NCI-H82 treated with DMSO at 0.1 percent for 48 hours (cell line): ENCODE measurements at regions not wholly inside any gene's neighbourhood (a gene's known extent, or its start where the extent isn't known, plus 50 kb on each side); places are given as distances from the start of the nearest gene placed in this dataset.
A peak's percentile ranks its signal among the peaks of the same experiment; 100 is the strongest.
"Not testable (repeated sequence)": the region's sequence is repeated elsewhere in the genome, so short reads cannot be mapped to it uniquely, and the experiment has no call there.

ENCODE experiments used
- DNase-seq: peaks from one replicate; lab custom pipeline; 2025; ENCODE audit not compliant: unreplicated experiment; lab: John Stamatoyannopoulos, UW

DNA sequence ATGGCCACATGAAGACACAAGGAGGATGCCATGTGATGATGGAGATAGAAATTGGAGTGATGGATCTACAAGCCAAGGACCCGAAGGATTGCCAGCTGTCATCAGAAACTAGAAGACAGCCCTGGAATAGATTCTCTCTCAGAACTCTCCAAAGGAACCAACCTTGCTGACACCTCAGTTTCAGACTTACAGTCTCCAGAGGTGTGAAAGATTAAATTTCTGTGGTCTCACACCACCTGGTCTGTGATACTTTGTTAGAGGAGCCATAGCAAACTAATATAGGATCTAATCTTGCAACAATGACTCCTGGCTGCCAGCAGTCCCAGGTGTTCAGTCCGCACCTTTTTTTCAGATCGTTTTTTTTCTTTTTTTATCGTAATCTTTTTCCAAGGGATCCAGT is 647.3 kb upstream of the GHITM start:
- DNase-seq = no peak

DNA sequence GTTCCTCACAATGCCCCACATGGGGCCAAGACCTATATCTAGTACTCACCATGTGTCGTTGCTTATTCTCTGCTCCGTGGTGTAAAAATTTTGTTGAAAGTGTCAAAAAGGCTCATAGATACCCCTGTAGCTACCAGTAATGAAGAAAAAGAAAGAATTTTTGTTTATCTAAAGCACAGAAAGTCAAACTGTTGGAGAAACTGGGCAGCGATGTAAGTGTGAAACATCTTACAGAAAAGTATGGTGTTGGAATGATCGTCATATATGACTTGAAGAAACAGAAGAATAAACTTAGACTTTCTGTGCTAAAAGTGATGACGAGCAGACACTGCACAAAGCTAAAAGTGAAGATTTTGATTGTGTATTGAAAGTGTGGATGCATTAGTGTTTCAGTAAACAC is 626.6 kb upstream of the GHITM start:
- no peak for DNase-seq

- DNase-seq = no peak
Measured at GRCh38 chr10:83515001-83515400, 624.3 kb upstream of the GHITM start.

DNA sequence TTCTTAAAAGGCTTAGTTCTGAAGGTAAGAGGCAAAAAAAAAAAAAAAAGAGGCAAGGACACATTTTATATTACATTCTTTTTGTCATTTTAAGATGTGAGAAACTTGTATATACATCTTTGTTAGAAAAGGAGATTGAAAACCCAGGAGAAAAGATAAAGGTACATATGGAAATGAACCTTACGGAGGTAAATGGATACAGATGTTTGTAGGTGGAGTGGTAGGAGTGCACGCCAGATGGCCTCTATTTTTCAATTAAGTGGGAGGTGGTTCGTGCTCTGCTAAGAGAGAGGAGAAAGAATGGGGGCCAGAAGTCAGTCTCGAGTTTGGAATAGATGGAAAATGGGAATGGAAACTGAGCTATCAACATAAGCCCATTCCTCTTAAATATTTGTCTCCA is 622.5 kb upstream of the GHITM start:
- DNase-seq = no peak

DNA sequence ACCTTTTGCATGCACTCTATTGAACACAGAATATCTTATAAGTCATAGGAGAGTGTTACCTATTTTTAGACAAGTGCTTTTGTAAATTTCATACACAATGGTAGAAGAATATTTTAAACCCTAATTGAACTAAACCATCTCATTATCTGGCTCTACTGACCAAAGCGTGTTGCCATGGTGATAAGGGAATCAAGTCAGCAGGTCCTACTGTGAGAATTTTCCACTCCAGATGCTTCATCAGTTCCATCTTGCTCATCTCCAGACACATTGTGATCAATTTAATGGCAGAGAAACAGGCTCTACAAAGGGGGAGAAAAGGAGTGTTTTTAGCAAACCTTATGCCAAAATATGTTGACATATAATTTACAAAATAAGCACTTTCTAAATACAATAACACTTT is 621.9 kb upstream of the GHITM start:
- DNase-seq = no peak

- DNase-seq = no peak
Measured at GRCh38 chr10:83518779-83519178, 620.5 kb upstream of the GHITM start.

- not testable (repeated sequence) for DNase-seq
Measured at GRCh38 chr10:83520386-83520785, 618.9 kb upstream of the GHITM start.

DNA sequence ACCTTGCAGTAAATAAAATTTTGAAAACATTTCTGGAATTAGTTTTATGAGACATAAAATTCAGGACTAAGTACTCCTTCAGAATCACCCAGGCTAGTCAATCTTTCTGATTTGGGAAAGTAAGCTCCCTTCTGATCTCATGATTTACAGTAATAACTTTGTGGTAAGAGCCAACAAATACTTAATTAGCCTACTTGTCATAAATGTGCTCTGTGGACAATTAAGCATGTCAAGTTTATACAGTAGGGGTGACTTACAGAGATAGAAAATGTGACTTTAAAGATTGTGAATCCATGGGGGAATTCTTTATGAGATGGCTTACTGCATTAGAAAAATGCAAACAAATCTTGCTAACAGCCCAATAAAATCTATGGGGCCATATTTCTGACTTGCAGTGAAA is 616.9 kb upstream of the GHITM start:
- no peak for DNase-seq

GRCh38 chr10:83522881-83523386 is 616.4 kb upstream of the GHITM start:
- no peak for DNase-seq

DNA sequence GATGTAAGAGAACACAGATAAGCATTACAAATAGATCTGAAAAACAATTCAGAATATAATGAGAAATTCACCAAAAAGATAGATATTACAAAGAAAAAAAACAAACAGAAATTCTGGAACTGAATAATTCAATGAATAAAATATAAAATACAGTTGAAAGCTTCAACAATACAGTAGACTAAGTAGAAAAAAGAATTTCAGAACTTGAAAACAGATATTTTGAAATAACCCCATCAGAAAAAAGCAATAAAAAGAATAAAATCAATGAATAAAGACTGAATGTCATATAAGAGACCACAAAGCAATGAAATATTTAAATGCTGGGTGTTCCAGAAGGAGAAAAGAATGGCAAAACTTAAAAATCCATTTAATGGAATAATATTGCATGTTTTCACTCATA is 611.4 kb upstream of the GHITM start:
- DNase-seq = no peak

DNA sequence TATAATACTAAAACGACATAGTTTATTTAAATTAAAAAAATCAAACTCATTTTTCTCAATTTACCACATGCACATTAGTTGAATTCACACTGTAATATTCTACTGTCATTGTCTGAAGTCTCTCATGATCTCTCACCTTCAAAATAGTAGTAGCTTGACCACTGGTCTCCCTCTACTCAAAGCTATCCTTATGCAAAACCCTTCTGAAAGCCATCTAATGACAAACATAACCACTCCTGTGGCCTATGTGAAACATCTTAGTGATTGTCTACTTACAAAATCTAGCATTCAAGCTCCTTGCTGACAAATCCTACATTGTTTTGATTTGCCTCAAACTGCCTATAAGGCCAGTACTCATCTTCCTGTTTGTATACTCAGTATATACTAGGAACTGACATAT is 606.0 kb upstream of the GHITM start:
- no peak for DNase-seq

- no peak for DNase-seq
Measured at GRCh38 chr10:83536426-83536825, 602.9 kb upstream of the GHITM start.

DNA sequence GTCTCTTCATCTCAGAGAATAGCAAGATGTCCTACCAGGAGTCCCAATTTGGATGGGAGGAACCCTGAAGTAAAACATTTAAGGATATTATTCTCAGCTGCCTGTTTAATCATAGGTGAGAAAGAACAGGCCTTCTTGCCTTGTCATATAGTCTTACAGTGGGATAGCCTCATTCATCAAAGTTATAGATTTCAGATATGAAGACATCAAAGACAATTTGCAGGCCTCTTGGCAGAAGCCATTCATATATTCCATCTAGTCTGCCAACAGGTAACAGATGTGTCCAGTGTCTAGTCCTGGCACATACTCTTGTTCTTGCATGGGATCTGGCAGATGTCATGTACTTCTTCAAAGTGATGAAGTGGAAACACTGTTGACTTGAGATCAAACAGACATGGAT is 601.3 kb upstream of the GHITM start:
- DNase-seq = no peak

DNA sequence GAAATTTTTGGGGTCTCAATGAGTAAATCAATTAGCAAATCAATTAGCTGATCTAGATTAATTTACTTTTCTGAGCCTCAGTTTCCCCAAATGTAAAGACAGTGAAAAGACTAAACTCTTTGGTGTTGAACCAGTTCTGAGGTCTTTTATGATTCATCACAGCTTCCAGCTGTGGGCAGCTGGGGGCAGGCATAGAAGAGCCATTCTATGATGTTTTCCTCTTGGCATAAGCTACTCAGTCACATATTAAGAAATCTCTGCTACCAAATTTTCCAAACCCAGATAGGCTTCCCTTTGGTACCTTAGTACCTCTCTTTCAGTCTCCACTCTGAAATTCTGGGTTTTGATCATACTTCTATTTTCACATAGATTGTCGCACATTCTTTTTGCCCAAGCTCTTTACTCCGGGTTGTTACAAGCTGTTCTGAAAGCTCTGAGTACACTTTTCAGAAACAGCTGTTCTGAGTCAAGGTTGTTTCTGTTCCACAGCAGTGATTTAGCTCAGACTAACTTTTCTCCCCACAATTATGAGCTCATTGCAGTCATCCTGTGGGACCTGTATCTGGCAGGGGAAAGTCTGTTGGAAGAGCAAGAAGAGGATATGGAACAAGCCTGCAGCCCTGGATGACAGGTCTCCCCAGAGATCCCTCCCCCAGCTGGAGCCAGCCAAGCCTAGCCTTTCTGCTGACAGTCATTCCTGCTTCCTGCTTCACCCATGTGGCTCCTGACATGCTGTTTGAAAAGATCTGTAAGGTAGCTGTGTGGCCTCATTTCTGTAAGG is 599.6 kb upstream of the GHITM start:
- no peak for DNase-seq

DNA sequence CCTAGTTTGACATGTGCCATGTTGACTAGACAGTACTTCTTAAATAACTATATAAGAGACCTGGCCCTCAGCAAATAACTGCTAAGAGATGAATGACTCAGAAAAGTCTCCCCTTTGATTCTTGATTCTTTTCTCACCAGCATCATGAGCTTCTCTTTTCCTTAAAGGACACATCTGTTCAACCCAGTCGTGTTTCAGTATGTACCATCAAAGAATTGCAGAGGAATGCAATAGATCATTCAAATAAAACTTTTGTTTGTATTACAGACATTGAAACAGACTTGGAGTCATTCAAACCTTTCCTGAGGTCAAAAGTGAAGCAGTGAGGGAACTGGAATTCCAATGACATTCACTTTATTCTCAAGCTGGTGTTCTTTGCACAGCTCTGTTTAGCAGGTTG is 598.3 kb upstream of the GHITM start:
- no peak for DNase-seq

DNA sequence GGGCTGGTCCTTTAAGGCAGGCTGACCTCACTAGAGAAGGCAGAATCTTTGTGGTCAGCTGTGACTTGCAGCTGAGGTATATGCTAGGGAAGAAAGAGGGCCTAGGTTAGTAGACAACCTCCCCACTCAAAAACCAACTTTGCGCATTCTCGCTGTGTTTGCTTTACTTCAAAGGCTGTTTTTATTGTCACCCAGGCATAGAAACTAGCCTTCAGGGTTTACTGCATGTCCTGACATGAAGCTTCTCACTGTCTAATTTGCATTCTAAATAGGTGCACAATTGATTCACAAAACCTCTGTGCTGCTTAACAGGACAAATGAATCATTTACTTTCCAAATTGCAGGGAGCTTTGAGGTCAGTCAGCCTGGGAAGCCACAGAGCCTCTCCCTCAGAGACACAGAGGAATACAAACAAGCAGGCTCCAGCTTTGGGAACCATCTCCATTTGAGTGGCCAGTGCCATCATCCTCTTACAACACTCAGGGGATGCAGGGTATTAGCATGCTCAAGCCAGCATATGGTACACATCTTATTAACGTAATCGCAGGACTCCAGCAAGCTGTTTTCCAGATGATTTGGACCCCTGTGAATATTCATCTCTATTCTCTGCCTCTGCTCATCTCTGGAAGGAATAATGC is 596.4 kb upstream of the GHITM start:
- peak; percentile 81 for DNase-seq

- DNase-seq = no peak
Measured at GRCh38 chr10:83543691-83544462, 595.4 kb upstream of the GHITM start.

DNA sequence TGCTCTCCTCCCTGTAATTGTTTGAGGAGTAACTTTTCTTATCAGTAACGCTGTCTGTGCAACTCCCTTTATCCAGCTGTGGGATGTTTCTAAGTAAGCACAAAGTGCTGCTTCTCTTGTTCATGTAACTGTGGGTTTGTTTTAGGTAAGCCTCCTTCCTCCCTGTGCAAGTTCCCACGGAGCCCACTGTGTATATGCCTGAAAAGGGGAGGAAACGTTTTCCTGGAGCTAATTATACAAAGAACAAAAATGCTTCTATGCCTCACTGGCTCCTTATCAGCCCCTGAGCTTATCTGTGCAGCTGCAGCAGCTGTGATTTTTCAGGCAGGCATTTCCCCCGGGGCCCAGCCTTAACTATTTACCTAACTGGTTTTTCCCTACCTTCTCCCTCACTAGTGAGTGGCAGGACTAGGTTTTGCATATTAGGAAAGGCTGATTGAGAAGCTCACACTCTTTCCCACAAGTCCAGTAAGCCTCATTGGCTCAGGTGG is 593.4 kb upstream of the GHITM start:
- no peak for DNase-seq

GRCh38 chr10:83551190-83551589 is 588.1 kb upstream of the GHITM start:
- not testable (repeated sequence) for DNase-seq

DNA sequence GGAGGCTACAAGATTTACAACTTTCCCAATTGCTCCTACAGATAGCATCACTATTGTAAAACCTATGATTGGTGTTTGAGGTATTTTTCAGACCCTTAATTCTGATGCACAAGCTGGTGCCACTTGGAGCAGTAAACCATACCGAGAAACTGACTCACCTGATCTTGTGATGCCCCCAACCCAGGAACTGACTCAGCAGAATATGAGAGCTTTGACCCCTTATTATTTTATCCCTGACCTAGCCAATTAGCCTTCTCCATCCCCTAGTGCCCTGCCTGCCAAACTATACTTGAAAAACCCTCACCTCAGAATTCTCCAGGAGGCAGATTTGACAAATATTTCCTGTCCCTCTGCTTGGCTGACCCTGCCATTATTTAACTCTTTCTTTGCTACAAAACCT is 585.9 kb upstream of the GHITM start:
- DNase-seq = no peak

GRCh38 chr10:83555264-83555663 is 584.0 kb upstream of the GHITM start:
- DNase-seq = no peak

- DNase-seq = no peak
Measured at GRCh38 chr10:83562381-83562780, 576.9 kb upstream of the GHITM start.
